T-helper 17 cell (primary cell): ENCODE measurements at regions not wholly inside any gene's neighbourhood (a gene's known extent, or its start where the extent isn't known, plus 50 kb on each side); places are given as distances from the start of the nearest gene placed in this dataset.
"Not testable (repeated sequence)": the region's sequence is repeated elsewhere in the genome, so short reads cannot be mapped to it uniquely, and the experiment has no call there.

Source experiments
- ATAC-seq: fragments of 150-1000 bp; cut with Tn5 transposase; 2 replicates; pipeline ENCODE4 v1.10.0; 2021; ENCODE audit warnings: mild to moderate bottlenecking, moderate library complexity
- DNase-seq, 3 donors: peaks; one replicate each; pipeline versions ENCODE4 v3.0.0 to v3.0.0-alpha.2; 2020 to 2021
- H3K9me3 ChIP-seq: one replicate; pipeline ENCODE4 v1.7.0; 2013; ENCODE audit warnings: low read length, mild to moderate bottlenecking; ENCODE audit not compliant: control insufficient read depth, poor library complexity, severe bottlenecking
- H3K27ac Mint-ChIP-seq: one replicate; pipeline ENCODE4 v1.8.0; 2022; ENCODE audit warnings: mild to moderate bottlenecking, moderate library complexity, mixed read lengths
- H3K27me3 Mint-ChIP-seq: one replicate; pipeline ENCODE4 v1.8.0; 2022; ENCODE audit warnings: mixed read lengths
- H3K36me3 Mint-ChIP-seq: one replicate; pipeline ENCODE4 v1.8.0; 2022; ENCODE audit warnings: low read depth, mixed read lengths
- H3K4me1 Mint-ChIP-seq: one replicate; pipeline ENCODE4 v1.8.0; 2022; ENCODE audit warnings: mild to moderate bottlenecking, mixed read lengths
- H3K4me3 Mint-ChIP-seq: one replicate; pipeline ENCODE4 v1.8.0; 2022; ENCODE audit warnings: mild to moderate bottlenecking, moderate library complexity, mixed read lengths

GRCh38 chr5:45765561-45765960 is 69.4 kb upstream of the HCN1 start:
- no peak for ATAC-seq
- Mint-ChIP-seq H3K4me1 (no peaks in the 10 kb centered on the region), H3K36me3 (no peaks in the 10 kb centered on the region), H3K27me3 (no peaks in the 10 kb centered on the region), H3K27ac (no peak overlapping the region), H3K4me3 (no peak overlapping the region)
- H3K9me3 ChIP-seq: no peaks in the 10 kb centered on the region
- DNase-seq: no peak

- Mint-ChIP-seq H3K27me3 (no peaks in the 10 kb centered on the region), H3K4me3 (no peak overlapping the region), H3K4me1 (no peaks in the 10 kb centered on the region), H3K36me3 (no peaks in the 10 kb centered on the region), H3K27ac (no peak overlapping the region)
- DNase-seq: no peak
- no peak for ATAC-seq
- H3K9me3 ChIP-seq: no peaks in the 10 kb centered on the region
Observed at GRCh38 chr5:45750574-45750973, 54.4 kb upstream of the HCN1 start.

- not testable (repeated sequence) for H3K4me3 Mint-ChIP-seq
Observed at GRCh38 chr5:45748511-45748910, 52.3 kb upstream of the HCN1 start.

More at GRCh38 chr5:45748511-45748910, 52.3 kb upstream of the HCN1 start:
- not testable (repeated sequence) for DNase-seq, H3K9me3 ChIP-seq, H3K27me3 Mint-ChIP-seq, ATAC-seq, H3K27ac Mint-ChIP-seq, H3K36me3 Mint-ChIP-seq, H3K4me1 Mint-ChIP-seq
